ENCODE measurements at regions not wholly inside any gene's neighbourhood (a gene's known extent, or its start where the extent isn't known, plus 50 kb on each side); places are given as distances from the start of the nearest gene placed in this dataset.

DNA sequence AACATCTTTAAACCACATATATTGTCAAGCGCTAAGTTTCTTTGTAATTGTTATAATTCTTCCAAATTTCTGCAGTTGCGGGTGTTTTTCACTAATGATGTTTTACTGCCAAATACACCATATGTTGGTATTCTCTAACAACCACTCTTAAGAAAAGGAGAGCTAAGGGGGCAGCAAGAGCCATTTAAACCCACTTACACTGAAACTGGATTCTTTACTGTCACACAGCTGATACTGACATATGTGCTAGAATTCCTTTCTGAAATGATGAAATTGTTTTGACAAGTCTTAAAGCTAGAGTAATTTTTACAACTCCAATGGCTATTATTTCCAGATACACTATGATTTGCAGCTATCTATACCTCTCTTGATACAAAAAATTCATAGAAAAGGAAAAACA lies 483.1 kb downstream of the CDH11 start:
- DNase-seq, result no peak

GRCh38 chr16:64629622-64630021 lies 492.2 kb downstream of the CDH11 start:
- DNase-seq, result no peak

GRCh38 chr16:64627781-64628180 lies 494.1 kb downstream of the CDH11 start:
- no peak for DNase-seq

DNA sequence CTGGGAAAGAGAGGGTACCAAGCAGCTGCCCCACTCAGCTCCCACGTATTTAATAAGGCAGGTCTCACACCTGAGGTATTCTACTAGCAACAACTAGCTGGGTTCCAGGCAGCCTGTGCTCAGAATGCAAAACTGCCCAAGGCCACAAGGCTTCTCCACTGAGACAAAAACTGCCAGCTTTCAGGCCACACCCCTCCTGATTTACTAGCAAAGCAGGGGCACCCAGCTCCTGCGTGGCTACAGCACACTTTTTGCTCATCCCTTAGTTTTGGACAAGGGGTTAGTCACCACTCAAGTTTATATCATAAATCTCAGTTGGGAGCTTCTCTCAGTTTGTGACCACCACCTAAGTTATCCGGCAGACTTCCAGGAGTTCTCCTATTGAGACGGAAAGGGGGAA lies 494.6 kb downstream of the CDH11 start:
- no peak for DNase-seq

- no peak for DNase-seq
Measured at GRCh38 chr16:64626776-64627175, 495.1 kb downstream of the CDH11 start.

DNA sequence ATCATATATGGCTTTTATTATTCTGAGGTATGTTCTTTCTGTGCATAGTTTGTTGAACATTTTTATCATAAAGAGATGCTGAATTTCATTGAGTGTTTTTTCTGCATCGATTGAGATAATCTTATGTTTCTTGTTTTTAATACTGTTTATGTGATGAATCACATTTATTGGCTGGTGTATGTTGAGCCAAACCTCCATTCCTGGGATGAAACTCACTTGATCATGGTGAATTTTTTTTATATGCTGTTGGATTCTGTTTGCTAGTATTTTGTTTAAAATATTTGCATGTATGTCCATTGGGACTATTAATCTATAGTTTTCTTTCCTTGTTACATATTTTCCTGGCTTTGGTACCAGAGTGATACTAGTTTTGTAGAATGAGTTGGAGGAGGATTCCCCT lies 500.2 kb downstream of the CDH11 start:
- DNase-seq, result no peak

DNA sequence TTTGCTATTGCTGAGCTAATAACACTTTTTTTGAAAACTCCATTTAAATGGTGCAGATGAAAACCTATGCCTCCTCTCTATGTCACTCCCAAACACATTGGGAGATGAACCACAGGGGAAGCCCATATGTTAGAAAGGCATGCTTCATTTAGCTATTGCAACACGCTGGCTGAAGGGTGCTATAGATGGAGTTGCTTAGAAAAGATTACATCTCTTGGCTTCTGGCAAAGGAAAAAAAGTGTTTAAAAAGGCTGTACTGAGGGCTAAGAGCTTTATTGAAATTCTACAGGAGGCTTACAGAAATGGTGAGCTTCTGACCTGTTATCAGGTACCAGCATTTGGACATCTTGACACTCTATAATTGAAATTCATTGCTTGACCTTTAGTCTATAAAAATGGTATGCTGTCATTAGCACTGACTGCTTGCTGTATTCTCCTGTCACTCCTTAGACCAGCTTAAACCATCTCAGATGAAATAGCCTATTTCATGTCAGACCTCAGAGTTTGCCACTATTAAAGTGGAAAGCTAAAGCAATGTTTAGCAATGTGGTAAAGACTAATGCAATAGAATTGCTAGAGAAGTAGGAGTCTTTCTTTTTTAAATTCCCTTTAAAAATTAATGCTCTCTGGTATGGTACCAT lies 503.9 kb downstream of the CDH11 start:
- no peak for DNase-seq

DNA sequence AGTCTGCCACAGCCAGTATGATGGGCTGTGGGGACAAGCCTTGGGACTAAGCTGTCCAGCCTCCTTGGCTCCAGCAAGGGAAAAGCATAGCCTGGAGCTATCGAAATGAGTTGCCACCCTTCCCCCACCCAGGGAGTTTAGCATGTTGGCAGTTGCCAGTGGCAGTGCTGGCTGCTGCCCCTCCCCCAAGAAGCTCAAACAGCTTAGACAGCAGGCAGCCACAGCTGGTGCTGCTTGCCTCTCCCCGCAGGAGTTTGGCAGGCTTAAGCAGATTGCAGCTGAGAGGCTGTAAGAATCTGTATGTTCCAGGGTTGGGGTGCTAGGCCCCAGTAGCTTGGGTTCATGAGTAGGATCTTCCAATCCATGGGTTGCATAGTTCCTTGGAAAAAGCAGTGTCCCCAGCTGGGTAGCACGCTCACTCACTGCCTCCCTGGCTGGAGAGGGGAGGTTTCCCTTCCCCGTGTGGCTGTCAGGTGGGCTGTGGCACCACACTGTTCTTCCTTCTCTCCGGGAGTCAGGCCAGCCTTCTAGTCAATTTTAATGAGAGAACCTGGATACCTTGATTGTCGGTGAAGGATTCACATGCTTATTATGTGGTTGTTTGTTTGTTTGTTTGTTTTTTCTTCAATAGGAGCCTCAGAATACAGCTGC lies 506.1 kb downstream of the CDH11 start:
- DNase-seq, result peak; percentile 74

DNA sequence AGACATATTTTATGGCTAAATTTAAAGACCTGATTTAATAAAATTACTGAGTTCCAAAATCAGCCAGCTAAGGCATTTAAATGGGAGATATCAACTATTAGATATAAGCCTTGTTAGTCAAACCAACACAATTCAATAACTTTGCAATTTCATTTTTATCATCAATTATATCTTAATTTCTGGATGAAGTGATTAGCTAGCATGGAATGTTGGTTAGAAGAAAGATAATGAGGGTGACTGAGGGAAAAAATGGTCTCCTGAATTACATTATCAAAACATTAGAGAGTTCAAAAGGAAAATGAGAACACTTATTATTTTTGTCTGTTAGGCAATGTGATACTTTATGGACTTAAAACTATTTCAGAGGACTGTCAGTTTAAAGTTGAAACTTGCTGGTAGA lies 525.7 kb downstream of the CDH11 start:
- DNase-seq, result no peak

DNA sequence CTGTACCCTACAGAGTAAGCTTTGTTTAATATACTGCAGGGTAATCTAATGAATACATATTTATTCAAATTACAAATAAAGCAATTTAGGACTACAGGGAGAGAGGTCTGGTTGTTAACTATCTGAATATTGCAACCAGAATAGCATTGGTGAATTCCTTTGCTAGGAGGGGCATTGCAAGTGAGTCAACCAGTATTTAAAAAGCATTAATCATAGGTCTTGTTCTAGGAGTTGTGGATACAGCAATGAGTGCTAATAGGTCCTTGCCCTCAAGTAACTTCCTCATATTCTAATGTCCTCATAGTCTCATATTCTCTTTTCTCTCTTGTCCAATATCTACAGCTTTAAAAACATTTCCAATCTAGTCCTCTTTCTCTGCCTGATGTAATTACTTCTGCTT lies 531.4 kb downstream of the CDH11 start:
- DNase-seq, result no peak

DNA sequence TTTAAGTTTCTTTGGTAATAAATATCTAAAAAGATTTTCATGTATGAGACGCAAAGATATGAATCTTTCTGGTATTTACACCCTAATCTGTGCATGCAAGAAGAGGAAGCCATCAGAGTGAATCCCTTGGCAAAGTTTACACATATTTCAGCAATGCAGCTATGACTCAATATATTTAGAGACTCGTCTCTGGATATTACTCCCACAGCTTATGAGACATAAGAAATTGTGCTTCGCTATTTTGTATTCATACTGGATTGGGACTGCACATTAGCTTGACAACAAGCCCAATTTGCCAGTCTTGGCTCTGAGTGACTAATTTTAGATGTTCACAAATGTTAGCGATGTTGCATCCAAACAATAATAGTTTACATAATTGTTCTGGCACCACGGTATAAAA lies 532.0 kb downstream of the CDH11 start:
- DNase-seq, result no peak

DNA sequence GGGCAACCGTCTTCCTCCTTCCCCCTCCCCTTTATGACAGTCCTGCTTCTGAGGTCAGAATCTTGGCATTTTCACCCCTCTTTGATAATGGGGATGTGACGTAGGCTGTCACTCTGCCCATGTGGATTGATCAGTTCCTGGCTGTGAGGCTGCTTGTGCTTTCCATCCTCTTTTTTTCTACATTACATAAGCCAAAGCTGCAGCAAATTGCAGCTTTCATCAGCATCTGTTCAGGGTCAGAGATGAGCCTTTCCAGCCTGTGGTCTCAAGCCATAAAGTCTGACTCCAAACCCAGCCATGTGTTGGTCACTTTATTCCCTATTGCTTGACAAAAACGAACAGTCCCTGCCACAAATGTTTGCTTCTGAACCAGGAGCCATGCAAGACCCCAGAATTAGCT lies 535.1 kb downstream of the CDH11 start:
- DNase-seq, result no peak

- DNase-seq, result no peak
Measured at GRCh38 chr16:64585367-64585766, 536.5 kb downstream of the CDH11 start.

DNA sequence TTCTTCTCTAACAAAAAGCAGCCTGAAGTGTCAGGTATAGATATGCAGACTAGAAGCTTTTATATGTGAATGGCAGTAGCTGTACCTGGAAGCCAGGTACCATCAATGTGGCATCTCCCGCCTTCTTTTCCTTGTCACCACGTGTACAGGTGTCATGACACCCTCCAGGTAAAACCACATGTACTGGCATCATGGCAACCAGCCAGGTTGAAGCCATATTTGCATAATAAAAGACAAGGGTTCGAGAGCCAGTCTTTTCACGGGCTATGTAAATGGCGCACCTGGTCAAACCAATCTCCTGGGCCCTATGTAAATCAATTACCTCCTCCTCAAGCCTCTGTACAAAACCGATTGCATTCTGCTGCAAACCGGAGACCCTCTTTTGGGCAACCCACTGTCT lies 541.3 kb downstream of the CDH11 start:
- DNase-seq, result no peak

DNA sequence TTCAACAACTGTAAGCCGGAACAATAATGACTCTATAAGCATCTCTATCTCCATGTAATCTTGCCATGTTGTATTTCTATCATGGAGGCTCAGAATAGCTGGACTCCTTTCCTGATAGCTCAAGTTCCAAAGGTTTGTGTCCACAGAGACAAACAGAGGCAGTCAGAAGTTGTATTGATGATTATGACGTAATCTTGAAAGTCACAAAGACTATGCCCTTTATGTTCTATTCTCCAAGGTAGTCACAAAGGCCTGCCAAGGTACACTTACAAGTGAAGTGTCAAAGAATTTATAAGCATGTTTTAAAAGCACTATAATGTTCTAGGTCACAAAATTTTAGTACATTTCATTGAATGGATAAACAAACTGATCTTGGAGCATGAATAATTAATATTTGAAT lies 542.2 kb downstream of the CDH11 start:
- no peak for DNase-seq

GRCh38 chr16:64545768-64546167 lies 576.1 kb downstream of the CDH11 start:
- no peak for DNase-seq

DNA sequence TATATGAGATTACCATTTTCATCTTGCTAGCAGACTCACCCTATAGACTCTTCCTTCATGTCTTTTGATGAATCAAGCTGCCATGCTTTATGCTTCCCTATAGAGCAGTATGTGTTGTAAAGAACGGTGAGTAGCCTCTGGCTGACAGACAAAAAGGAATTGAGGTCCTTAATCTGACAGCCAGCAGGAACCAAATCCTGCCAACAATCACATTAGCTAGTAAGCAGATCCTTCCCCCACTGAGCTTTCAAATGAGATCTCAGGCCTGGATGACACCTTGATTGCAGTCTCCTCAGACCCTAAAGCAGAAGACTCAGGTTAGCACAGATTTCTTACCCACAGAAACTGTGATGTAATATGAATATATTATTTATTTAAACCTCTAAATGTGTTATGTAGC lies 577.0 kb downstream of the CDH11 start:
- no peak for DNase-seq

DNA sequence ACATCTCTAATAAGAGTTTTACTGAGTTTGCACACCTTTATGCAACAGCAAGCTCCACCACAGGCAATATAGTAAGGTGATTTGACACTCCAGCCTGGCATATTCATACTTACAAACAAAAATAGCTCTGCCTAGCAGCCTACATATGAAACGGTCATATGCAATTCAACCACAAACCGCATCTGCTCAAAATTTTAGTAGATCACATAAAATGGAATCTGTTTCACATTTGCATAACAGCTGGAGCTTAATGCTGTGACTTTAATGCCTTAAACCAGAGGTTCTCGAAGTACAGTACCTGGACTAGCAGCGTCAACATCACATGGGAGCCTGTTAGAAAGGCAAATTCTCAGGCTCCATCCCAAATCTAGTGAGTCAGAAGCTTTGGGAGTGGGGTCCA lies 578.4 kb downstream of the CDH11 start:
- no peak for DNase-seq

DNA sequence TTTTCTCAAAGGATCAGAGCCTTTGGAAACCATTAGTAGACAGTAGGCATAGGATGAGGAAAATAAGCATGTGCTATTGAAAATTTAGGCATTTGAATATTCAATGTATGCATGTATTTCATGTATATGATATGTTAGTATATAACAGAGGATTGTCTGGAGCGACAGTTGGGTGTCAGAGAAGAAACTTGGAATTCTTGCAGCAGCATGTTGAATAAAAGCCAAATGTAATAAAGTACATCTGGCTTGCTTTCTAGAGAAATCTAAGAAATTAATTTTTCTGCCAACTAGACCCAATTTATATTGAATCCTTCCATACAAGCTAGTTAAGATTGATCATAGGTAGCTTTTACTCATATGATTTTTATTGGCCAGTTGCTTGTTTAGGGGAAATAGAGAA lies 578.8 kb downstream of the CDH11 start:
- no peak for DNase-seq

GRCh38 chr16:64542152-64542551 lies 579.7 kb downstream of the CDH11 start:
- no peak for DNase-seq

DNA sequence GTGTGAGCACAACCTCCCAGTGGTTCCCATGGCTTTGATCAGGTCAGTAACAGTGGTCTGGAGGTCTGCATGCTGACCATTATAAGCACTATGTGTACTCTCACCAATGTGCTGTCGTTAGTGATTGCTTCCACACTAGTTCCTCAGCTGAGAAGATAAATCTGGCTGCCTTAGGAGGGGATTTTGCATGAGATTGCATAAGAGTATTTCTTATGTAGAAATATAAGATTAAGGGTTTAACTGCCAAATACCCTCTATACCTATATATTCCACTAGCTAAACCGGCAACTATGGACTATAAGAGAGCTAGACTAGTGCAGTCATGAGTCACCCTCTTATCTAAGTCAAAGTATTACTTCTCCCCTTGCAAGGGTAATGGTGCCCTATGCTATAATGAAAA lies 580.2 kb downstream of the CDH11 start:
- DNase-seq, result no peak

- no peak for DNase-seq
Measured at GRCh38 chr16:64540434-64540833, 581.4 kb downstream of the CDH11 start.

GRCh38 chr16:64539811-64540371 lies 582.0 kb downstream of the CDH11 start:
- no peak for DNase-seq

DNA sequence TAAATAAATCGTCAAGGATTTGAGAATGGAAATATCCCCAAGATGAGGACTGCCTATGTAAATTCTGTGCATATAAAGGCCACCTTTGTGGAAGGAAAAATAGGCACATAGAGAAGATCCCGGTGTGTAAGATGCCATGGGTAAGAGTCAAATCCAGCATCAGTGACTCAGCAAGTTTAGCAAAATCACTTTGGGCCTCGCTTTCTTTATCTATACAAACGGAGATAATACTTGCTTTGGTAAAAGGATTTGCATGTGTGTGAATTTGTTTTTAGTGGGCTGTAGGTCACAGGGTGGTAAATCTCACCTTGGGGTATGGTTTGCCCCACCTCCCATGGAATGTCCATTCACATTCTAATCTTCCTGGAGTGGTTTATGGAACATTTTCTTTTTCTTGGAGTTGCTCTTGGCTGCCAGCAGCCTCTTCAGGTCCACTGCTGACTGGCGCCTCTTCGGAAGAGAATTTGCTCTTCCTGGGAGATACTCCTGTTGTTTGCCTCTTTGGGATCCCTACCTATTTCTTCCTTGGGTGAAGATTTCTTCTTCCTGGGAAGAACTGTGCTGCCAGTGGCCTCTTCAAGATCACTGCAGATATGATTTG lies 587.6 kb downstream of the CDH11 start:
- no peak for DNase-seq
